ENCODE measurements at regions not wholly inside any gene's neighbourhood (a gene's known extent, or its start where the extent isn't known, plus 50 kb on each side); places are given as distances from the start of the nearest gene placed in this dataset.

GRCh38 chr12:73017981-73018380 lies 745.8 kb downstream of the TRHDE start:
- TF ChIP-seq CTCF (IDR thresholded peaks at IDR 0.05; ENCODE audit: low read depth, low read length, poor library complexity, severe bottlenecking) = no peak
- no peak for TF ChIP-seq EZH2phosphoT487 (IDR thresholded peaks at IDR 0.05; ENCODE audit: borderline replicate concordance, low read length)

All from DOHH2 (cell line).